C4-2B (cell line): ENCODE measurements at regions not wholly inside any gene's neighbourhood (a gene's known extent, or its start where the extent isn't known, plus 50 kb on each side); places are given as distances from the start of the nearest gene placed in this dataset.

Experiments
- CTCF ChIP-seq: fragments of 450-650 bp; conservative IDR thresholded peaks from 2 replicates; pipeline ENCODE4 v1.5.1; 2017; ENCODE audit warnings: mild to moderate bottlenecking
- ZFX ChIP-seq: fragments of 450-650 bp; IDR thresholded peaks from 2 replicates; pipeline ENCODE4 v1.6.1; 2017

DNA sequence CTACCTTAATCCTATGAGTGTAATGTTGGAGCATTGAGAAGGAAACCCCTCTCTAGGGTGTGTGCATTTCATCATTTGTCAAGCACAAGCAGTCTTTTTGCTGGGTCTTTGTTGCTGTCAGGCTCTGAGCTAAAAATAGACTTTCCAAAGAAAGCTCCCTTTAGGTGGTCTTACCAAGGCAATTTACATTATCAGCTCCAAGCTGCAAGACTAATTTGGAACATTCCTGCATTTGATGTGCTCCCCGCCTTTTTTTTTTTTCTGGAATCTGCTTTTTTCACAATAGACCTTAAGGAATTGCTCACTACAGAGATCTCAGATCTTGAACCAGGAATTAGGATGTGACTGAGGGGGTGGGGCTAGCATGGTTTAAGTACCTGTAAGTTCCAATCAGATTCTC lies 60.6 kb upstream of the STAC start:
- no peak for TF ChIP-seq CTCF
- no peak for TF ChIP-seq ZFX
